A673 (cell line): ENCODE measurements at regions not wholly inside any gene's neighbourhood (a gene's known extent, or its start where the extent isn't known, plus 50 kb on each side); places are given as distances from the start of the nearest gene placed in this dataset.

Experiments
- BruUV-seq: library from RNA; stranded (reverse); fragments of 400-500 nt; replicated peaks from 2 replicates; lab custom pipeline; 2021; lab: Mats Ljungman, UMichigan
- CTCF ChIA-PET: fragments of 300-600 bp; sonication (Branson Sonifier 250); formaldehyde crosslinking; loops from one replicate; lab custom pipeline; 2022; ENCODE audit warnings: antibody characterized with exemption; lab: Charles Lee
- POLR2A ChIA-PET: fragments of 300-600 bp; sonication (Branson Sonifier 250); formaldehyde crosslinking; loops from one replicate; lab custom pipeline; 2022; ENCODE audit warnings: antibody characterized with exemption; ENCODE audit not compliant: low non-redundant PET; lab: Charles Lee
- DNase-seq: peaks from one replicate; pipeline ENCODE4 v3.0.0-alpha.2; 2015; ENCODE audit warnings: low spot score
- H3K27ac ChIP-seq: fragments of 200-600 bp; sonication (generic); 2 replicates; pipeline ENCODE4 v1.5.1; 2016; ENCODE audit warnings: mixed run types, low read depth, mild to moderate bottlenecking, mixed read lengths, antibody characterized with exemption, low read length; ENCODE audit not compliant: poor library complexity, severe bottlenecking
- H3K27me3 ChIP-seq: fragments of 200-600 bp; sonication (generic); replicated peaks from 2 replicates; pipeline ENCODE4 v1.6.1; 2017; ENCODE audit warnings: mixed run types, low read depth, mild to moderate bottlenecking, mixed read lengths, antibody characterized with exemption, low read length; ENCODE audit not compliant: insufficient read depth, poor library complexity
- H3K36me3 ChIP-seq: fragments of 200-600 bp; sonication (generic); 2 replicates; pipeline ENCODE4 v1.6.1; 2016; ENCODE audit warnings: mixed run types, mild to moderate bottlenecking, mixed read lengths, antibody characterized with exemption, low read length; ENCODE audit not compliant: insufficient read depth, poor library complexity, severe bottlenecking
- H3K4me1 ChIP-seq: fragments of 200-600 bp; sonication (generic); 2 replicates; pipeline ENCODE4 v1.6.1; 2017; ENCODE audit warnings: mixed run types, mild to moderate bottlenecking, mixed read lengths, antibody characterized with exemption, low read length; ENCODE audit not compliant: insufficient read depth, poor library complexity, severe bottlenecking
- H3K4me3 ChIP-seq: fragments of 200-600 bp; sonication (generic); 2 replicates; pipeline ENCODE4 v1.5.1; 2016; ENCODE audit warnings: low read depth, mixed run types, mild to moderate bottlenecking, mixed read lengths, low read length; ENCODE audit not compliant: poor library complexity, severe bottlenecking
- H3K9me3 ChIP-seq: fragments of 200-600 bp; sonication (generic); 2 replicates; pipeline ENCODE4 v1.6.1; 2016; ENCODE audit warnings: mixed run types, low read depth, mild to moderate bottlenecking, mixed read lengths, antibody characterized with exemption, low read length; ENCODE audit not compliant: poor library complexity, severe bottlenecking
- CTCF ChIP-seq: fragments of 300-800, 200-600 bp; sonication (generic); conservative IDR thresholded peaks from 2 replicates; pipeline ENCODE4 v1.5.1; 2017; ENCODE audit warnings: low read depth, mild to moderate bottlenecking, antibody characterized with exemption, low read length, moderate library complexity, mixed read lengths
- EZH2 ChIP-seq: fragments of 200-600 bp; sonication (generic); IDR thresholded peaks from 2 replicates; pipeline ENCODE4 v1.6.1; 2017; ENCODE audit warnings: borderline replicate concordance, low read depth, mild to moderate bottlenecking, mixed read lengths, antibody characterized with exemption, low read length; ENCODE audit not compliant: poor library complexity, severe bottlenecking
- intact Hi-C: fragments of 100-400 bp; cut with micrococcal nuclease; formaldehyde crosslinking; loops from one replicate; pipeline ENCODE4 v1.10.0; 2022; ENCODE audit not compliant: unreplicated experiment

DNA sequence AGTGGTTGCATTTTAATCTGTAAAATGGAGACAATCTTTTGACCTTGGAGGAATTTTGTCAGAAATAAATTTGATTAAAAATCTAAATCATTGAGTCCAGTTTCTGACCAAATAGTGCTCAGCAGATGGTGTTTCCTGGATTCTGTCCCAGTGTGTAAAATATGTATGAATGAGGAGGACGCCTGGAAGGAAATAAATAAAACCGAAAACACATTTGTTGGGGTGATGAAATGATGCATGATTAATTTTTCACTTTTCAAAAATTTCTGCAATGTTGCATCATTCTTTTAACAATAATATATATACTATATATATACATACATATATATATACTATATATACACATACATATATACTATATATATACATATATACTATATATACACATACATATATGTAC is 261.1 kb upstream of the TRIB2 start:
- DNase-seq = no peak
- Histone ChIP-seq H3K4me1 (peaks cover 20% of the 10 kb centered on the region), H3K27me3 (no peaks in the 10 kb centered on the region), H3K36me3 (no peaks in the 10 kb centered on the region), H3K9me3 (no peaks in the 10 kb centered on the region), H3K27ac (no peak overlapping the region), H3K4me3 (no peak overlapping the region)
- ChIA-PET CTCF (no interaction called here), POLR2A (interaction anchor here (0.6 kb wide), 1 partner anchor 322 kb away, joined by 4 read pairs; no protein-coding TSS in a partner anchor)
- no TSS peak for BruUV-seq
- intact Hi-C loops = no loop called here
- TF ChIP-seq CTCF (no peak), EZH2 (no peak)

GRCh38 chr2:12456293-12457106 is 260.2 kb upstream of the TRIB2 start:
- H3K27ac ChIP-seq = peak overlapping the region; percentile 64
- TF ChIP-seq EZH2 (no peak), CTCF (no peak)
- H3K36me3 ChIP-seq = no peaks in the 10 kb centered on the region
- POLR2A ChIA-PET = interaction anchor here (0.6 kb wide), 1 partner anchor 321 kb away, joined by 4 read pairs; no protein-coding TSS in a partner anchor
- no peaks in the 10 kb centered on the region for H3K27me3 ChIP-seq
- intact Hi-C loops = no loop called here
- no peaks in the 10 kb centered on the region for H3K9me3 ChIP-seq
- H3K4me3 ChIP-seq = peak overlapping the region; percentile 3
- CTCF ChIA-PET = no interaction called here
- peaks cover 20% of the 10 kb centered on the region for H3K4me1 ChIP-seq
- no TSS peak for BruUV-seq
- DNase-seq = peak; percentile 88

DNA sequence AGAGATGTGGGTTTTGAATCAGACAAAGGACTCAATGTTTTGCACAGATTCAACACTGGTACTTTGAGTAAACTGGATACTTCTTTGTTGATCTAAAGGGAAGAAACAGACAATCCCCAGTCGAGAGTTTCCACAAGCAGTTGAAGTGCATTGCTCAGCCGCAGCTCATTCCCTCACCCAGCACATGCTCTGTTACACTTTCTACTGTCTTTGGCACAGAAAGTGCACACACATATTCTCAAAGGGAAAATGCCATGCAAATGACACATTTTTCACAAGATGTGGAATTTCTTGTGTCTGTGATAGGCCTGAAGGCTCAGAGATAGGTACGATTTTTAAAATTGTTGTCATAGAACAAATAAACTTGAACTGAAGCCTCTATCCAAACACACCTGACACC is 258.9 kb upstream of the TRIB2 start:
- ChIA-PET CTCF (no interaction called here), POLR2A (no interaction called here)
- H3K27me3 ChIP-seq = no peaks in the 10 kb centered on the region
- H3K4me1 ChIP-seq = peaks cover 20% of the 10 kb centered on the region
- DNase-seq = no peak
- no peaks in the 10 kb centered on the region for H3K9me3 ChIP-seq
- intact Hi-C loops = no loop called here
- TF ChIP-seq CTCF = no peak
- TF ChIP-seq EZH2 = no peak
- no peak overlapping the region for H3K4me3 ChIP-seq
- H3K27ac ChIP-seq = no peak overlapping the region
- no TSS peak for BruUV-seq
- no peaks in the 10 kb centered on the region for H3K36me3 ChIP-seq
